ENCODE measurements at regions not wholly inside any gene's neighbourhood (a gene's known extent, or its start where the extent isn't known, plus 50 kb on each side); places are given as distances from the start of the nearest gene placed in this dataset.

- ChIA-PET POLR2A (no interaction called here), CTCF (interaction anchor here (4.3 to 5.9 kb wide), 2 partner anchors 167 to 884 kb away, joined by 32 to 66 read pairs; no protein-coding TSS in a partner anchor)
- H3K4me3 ChIP-seq (ENCODE audit: low read depth, low read length), result no peak overlapping the region
- no peak for DNase-seq (ENCODE audit: low read depth, low spot score)
- no peaks in the 10 kb centered on the region for H3K27me3 ChIP-seq (ENCODE audit: control insufficient read depth, insufficient read depth, low read length)
- H3K9me3 ChIP-seq (ENCODE audit: control insufficient read depth, insufficient read depth, low read length), result no peaks in the 10 kb centered on the region
- no peak for TF ChIP-seq CTCF (IDR thresholded peaks at IDR 0.05; ENCODE audit: low read depth, low read length)
- no peak overlapping the region for H3K27ac ChIP-seq (ENCODE audit: low read depth, low read length)
Measured at GRCh38 chr5:15991586-15991985, 188.0 kb downstream of the MARCHF11 start.

Data from AG04450 (cell line).